Breast epithelium (tissue), 3 donors: ENCODE measurements at regions not wholly inside any gene's neighbourhood (a gene's known extent, or its start where the extent isn't known, plus 50 kb on each side); places are given as distances from the start of the nearest gene placed in this dataset.
"Not testable (repeated sequence)": the region's sequence is repeated elsewhere in the genome, so short reads cannot be mapped to it uniquely, and the experiment has no call there.

ENCODE experiments used
- CTCF ChIP-seq, 3 donors: fragments of 450-650 bp; IDR thresholded peaks; one replicate each; pipeline ENCODE4 v1.5.1; 2016 to 2017; ENCODE audit warnings: antibody characterized with exemption in 3 of 3, mild to moderate bottlenecking in 3 of 3, moderate library complexity in 3 of 3
- POLR2A ChIP-seq: fragments of 450-650 bp; IDR thresholded peaks from one replicate; pipeline ENCODE4 v1.6.1; 2016; ENCODE audit warnings: antibody characterized with exemption, mild to moderate bottlenecking, moderate library complexity
- POLR2AphosphoS5 ChIP-seq, 3 donors: sonication (generic); formaldehyde crosslinking; IDR thresholded peaks; one replicate each; pipeline ENCODE4 v1.6.1; 2017; ENCODE audit warnings: antibody characterized with exemption in 3 of 3

DNA sequence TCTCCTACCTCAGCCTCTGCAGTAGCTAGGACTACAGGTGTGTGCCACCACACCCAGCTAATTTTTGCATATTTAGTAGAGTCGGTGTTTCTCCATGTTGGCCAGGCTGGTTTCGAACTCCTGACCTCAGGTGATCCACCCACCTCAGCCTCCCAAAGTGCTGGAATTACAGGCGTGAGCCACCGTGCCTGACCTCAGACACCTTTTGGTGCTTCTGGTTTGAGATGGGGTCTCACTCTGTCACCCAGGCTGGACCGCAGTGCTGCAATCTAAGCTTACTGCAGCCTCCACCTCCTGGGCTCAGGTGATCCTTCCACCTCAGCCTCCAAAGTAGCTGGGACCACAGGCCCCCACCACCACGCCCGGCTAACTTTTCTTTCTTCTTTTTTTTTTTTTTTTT, 144.6 kb downstream of the OR4M2 start:
- not testable (repeated sequence) for TF ChIP-seq POLR2A; CTCF (IDR thresholded peaks at IDR 0.05); POLR2AphosphoS5 (IDR thresholded peaks at IDR 0.05)
